Heart right ventricle (tissue), 16 donors: ENCODE measurements at regions not wholly inside any gene's neighbourhood (a gene's known extent, or its start where the extent isn't known, plus 50 kb on each side); places are given as distances from the start of the nearest gene placed in this dataset.

Experiments
- ATAC-seq, 8 donors: fragments of 200-7000 bp; cut with Tn5 transposase; one replicate each; pipeline ENCODE4 v1.9.1; 2020; ENCODE audit warnings: mild to moderate bottlenecking in 8 of 8, moderate library complexity in 8 of 8, moderate number of reproducible peaks in 1 of 8
- DNase-seq, 2 donors: peaks; one replicate each; pipeline ENCODE4 v3.0.0-alpha.2; 2020
- H3K27ac ChIP-seq, 10 donors: fragments of 200-600 bp; sonication (generic) in 2 of 10; one replicate each; pipeline versions ENCODE4 v1.5.0 to v1.8.0; 2020 to 2022; ENCODE audit warnings: mild to moderate bottlenecking in 3 of 10
- H3K27me3 ChIP-seq, 7 donors: fragments of 200-600 bp; one replicate each; pipeline ENCODE4 v1.8.0; 2021 to 2022; ENCODE audit warnings: mild to moderate bottlenecking in 2 of 7
- H3K36me3 ChIP-seq, 9 donors: fragments of 200-600 bp; sonication (generic) in 1 of 9; one replicate each; pipeline versions ENCODE4 v1.5.0 to v1.8.0; 2020 to 2022; ENCODE audit warnings: mild to moderate bottlenecking in 2 of 9
- H3K4me1 ChIP-seq, 9 donors: fragments of 200-600 bp; sonication (generic) in 1 of 9; one replicate each; pipeline versions ENCODE4 v1.5.0 to v1.8.0; 2020 to 2022; ENCODE audit warnings: mild to moderate bottlenecking in 4 of 9
- H3K4me3 ChIP-seq, 10 donors: fragments of 200-600 bp; sonication (generic) in 2 of 10; one replicate each; pipeline versions ENCODE4 v1.5.0 to v1.8.0; 2020 to 2022; ENCODE audit warnings: mild to moderate bottlenecking in 7 of 10, moderate library complexity in 2 of 10
- H3K9me3 ChIP-seq, 11 donors: fragments of 200-600 bp in 10 of 11; sonication (generic) in 2 of 11; one replicate each; pipeline versions ENCODE4 v1.5.0 to v1.8.0; 2013 to 2022; ENCODE audit warnings: mild to moderate bottlenecking in 2 of 11, control low read depth in 1 of 11, moderate library complexity in 1 of 11
- WGBS, 2 donors: extraction: QIAGEN DNeasy Blood & Tissue Kit; methylation state at CpG; one replicate each; pipeline ENCODE4 v1.1.7; 2013; ENCODE audit warnings: inconsistent platforms in 1 of 2; 5-methylcytosine and 5-hydroxymethylcytosine counted together
- intact Hi-C, 10 donors: fragments of 100-400 bp; cut with DNase I; formaldehyde crosslinking; loops; one replicate each; pipeline versions ENCODE4 v1.11.1 to v1.14.2; 2022
- TF ChIP-seq, protein P1 (sequence below), 9 donors: fragments of 200-600 bp; sonication (generic) in 2 of 9; IDR thresholded peaks; one replicate each; pipeline versions ENCODE4 v1.5.0 to v1.8.0; 2021 to 2022; ENCODE audit warnings: antibody characterized with exemption in 9 of 9, mild to moderate bottlenecking in 5 of 9, moderate library complexity in 1 of 9
- donor health status: Arrhythmogenic right ventricular cardiomyopathy.
- donor health status: ischemic (EF 13 %, LVEDD 7.1; RV severe dilation, severe dysfunction).
- donor health status: healthy with polysubstance abuse.
- donor health status: DM: no; HTN: yes; CAD: no.
- donor health status: DM: no; HTN: no; CAD: no.
- donor health status: ischemic (EF 25% LVEDD 6.9; RV normal size, moderate dysfunction).
- donor health status: ischemic (EF 25% LVEDD 5.7; RV mildly dilated, moderate dysfunction).
- donor health status: healthy.
- donor health status: DM: yes; HTN: yes; CAD: no.
- donor health status: Ischemic cardiomyopathy.
- donor health status: ischemic (EF 35%, LVEDD 5.7; RV mildly dilated, moderate dysfunction).
- donor health status: nonischemic (EF 11% LVEDD 7.7; RV severe dilation, severe dysfunction).
- donor health status: DM: yes; HTN: yes; CAD: no.
- donor health status: PGD.
- donor health status: ischemic (EF 29% LVEDD 5.4; RV normal size, mild dysfunction).
- donor health status: nonischemic (EF 23%, LVEDD 6.1; RV moderate dilation, normal function).

DNA sequence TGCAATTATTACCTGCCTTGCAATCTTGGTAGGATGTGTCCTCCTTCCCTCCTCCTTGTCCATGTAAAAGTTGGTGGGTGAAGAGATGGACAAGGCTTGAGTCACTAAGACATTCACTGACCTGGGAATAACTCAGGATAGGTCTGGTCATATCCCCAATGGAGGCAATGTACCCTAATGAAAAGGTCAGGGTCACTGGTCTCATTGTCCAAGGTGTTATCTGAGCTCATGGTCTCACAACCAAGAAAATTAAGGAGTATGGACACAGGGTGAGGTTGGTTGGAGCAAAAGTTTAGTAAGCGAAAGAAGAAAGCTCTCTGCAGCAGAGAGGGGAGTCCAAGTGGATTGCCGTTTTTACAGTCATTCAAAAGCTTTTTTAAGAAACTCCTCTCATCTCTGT lies 179.0 kb downstream of the SNRPN start:
- WGBS, 2 donors, result 39 to 48% methylated on average over 2 of the region's 2 CpGs

DNA sequence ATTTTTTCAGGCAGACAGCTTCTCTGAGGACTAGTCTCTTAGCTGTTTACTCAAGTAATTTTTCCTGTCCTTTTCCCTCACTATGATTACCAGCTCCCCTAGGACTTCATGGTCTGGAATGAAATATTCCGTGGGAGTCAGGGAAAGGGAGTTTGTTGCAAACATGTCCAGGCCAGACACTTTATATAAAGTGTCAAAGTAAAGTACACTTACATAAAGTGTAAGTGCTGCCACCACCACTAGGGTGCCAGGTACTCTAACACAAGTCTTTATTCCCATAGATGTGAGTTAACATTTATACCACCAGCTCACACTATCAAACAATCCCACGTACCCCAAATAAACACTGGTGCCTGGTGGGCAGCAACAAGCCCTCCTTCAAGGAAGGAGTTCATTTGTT lies 179.8 kb downstream of the SNRPN start:
- no peak overlapping the region for H3K4me3 ChIP-seq
- no peaks in the 10 kb centered on the region for H3K27me3 ChIP-seq
- H3K36me3 ChIP-seq, result no peaks in the 10 kb centered on the region
- intact Hi-C loops, result no loop called here
- 30 to 37% methylated on average over 2 of the region's 2 CpGs for WGBS, 2 donors
- DNase-seq (no peak), ATAC-seq (peak in 5 of 8 donors; percentile 5 to 57 (median 38))
- TF ChIP-seq, protein P1, sequence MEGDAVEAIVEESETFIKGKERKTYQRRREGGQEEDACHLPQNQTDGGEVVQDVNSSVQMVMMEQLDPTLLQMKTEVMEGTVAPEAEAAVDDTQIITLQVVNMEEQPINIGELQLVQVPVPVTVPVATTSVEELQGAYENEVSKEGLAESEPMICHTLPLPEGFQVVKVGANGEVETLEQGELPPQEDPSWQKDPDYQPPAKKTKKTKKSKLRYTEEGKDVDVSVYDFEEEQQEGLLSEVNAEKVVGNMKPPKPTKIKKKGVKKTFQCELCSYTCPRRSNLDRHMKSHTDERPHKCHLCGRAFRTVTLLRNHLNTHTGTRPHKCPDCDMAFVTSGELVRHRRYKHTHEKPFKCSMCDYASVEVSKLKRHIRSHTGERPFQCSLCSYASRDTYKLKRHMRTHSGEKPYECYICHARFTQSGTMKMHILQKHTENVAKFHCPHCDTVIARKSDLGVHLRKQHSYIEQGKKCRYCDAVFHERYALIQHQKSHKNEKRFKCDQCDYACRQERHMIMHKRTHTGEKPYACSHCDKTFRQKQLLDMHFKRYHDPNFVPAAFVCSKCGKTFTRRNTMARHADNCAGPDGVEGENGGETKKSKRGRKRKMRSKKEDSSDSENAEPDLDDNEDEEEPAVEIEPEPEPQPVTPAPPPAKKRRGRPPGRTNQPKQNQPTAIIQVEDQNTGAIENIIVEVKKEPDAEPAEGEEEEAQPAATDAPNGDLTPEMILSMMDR (IDR thresholded peaks at IDR 0.05), result peak in 5 of 9 donors; percentile 7 to 25 (median 15)
- H3K27ac ChIP-seq, result peak overlapping the region in 2 of 10 donors; percentile 3 to 7
- H3K4me1 ChIP-seq, result peaks cover 0 to 5% (median 0%) of the 10 kb centered on the region in 9 donors
- peaks cover 0 to 81% (median 7%) of the 10 kb centered on the region in 11 donors for H3K9me3 ChIP-seq

More for the DNA sequence above, 179.0 kb downstream of the SNRPN start:
- ATAC-seq (peak in 5 of 8 donors; percentile 4 to 40 (median 11)), DNase-seq (no peak)
- peaks cover 0 to 5% (median 0%) of the 10 kb centered on the region in 9 donors for H3K4me1 ChIP-seq
- peak overlapping the region in 2 of 10 donors; percentile 3 to 7 for H3K27ac ChIP-seq
- intact Hi-C loops, result no loop called here
- no peaks in the 10 kb centered on the region for H3K27me3 ChIP-seq
- TF ChIP-seq, protein P1 (IDR thresholded peaks at IDR 0.05), result no peak
- no peaks in the 10 kb centered on the region for H3K36me3 ChIP-seq
- H3K9me3 ChIP-seq, result peaks cover 0 to 81% (median 11%) of the 10 kb centered on the region in 11 donors
- H3K4me3 ChIP-seq, result no peak overlapping the region

DNA sequence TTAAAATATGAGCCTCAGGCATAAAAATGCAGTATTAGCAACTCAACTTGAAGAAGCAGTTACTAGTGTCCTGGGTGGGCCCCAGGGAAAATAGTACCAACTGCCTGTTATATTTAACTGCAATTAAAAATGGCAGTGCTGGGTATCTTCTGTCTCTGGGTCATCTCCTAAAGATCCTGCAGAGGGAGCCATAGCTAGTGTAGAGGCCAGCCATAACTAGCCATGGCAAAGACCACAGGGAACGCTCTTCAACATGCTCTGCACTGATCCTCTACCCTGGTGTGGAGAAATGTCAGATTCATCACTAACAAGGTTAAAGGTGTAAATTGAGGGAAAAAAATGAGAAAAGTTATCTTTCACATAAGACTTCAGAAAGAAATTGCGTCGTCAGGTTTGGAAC lies 181.3 kb downstream of the SNRPN start:
- DNase-seq (no peak), ATAC-seq (peak in 6 of 8 donors; percentile 43 to 73 (median 56))
- Histone ChIP-seq H3K9me3 (peaks cover 0 to 88% (median 3%) of the 10 kb centered on the region in 11 donors), H3K27ac (no peak overlapping the region), H3K36me3 (no peaks in the 10 kb centered on the region), H3K4me3 (no peak overlapping the region), H3K27me3 (no peaks in the 10 kb centered on the region), H3K4me1 (peaks cover 0 to 5% (median 0%) of the 10 kb centered on the region in 9 donors)
- WGBS, 2 donors, result 75 to 81% methylated on average over 3 of the region's 3 CpGs
- TF ChIP-seq, protein P1 (IDR thresholded peaks at IDR 0.05), result peak in 7 of 9 donors; percentile 24 to 44 (median 39)
- intact Hi-C loops, result loop anchor here in 1 of 10 donors (5.0 kb wide), 1 partner anchor 361 kb away; no protein-coding TSS in a partner anchor

DNA sequence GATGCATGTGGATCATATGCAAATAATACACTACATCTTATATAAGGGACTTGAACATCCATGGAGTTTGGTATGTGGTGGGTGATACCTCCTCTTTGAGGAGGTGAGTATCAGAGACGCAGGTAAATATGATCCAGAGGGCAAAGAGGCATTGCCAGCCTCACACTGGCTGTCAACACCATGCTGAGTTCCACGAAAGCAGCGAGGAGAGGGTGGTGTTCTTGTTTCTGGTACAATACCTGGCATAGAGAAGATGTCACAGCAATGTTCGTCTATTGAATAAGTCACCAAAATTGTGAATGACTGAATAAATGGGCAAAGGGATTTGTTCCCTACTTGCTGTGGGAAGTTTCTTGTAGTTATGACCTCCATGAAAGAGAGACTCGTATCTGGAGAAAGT lies 182.2 kb downstream of the SNRPN start:
- no peak overlapping the region for H3K4me3 ChIP-seq
- no peaks in the 10 kb centered on the region for H3K27me3 ChIP-seq
- H3K36me3 ChIP-seq, result no peaks in the 10 kb centered on the region
- no peak overlapping the region for H3K27ac ChIP-seq
- H3K4me1 ChIP-seq, result peaks cover 0 to 5% (median 0%) of the 10 kb centered on the region in 9 donors
- intact Hi-C loops, result loop anchor here in 1 of 10 donors (5.0 kb wide), 1 partner anchor 360 kb away; no protein-coding TSS in a partner anchor
- WGBS, 2 donors, result 50 to 61% methylated on average over 5 of the region's 5 CpGs
- TF ChIP-seq, protein P1 (IDR thresholded peaks at IDR 0.05), result no peak
- ATAC-seq (no peak), DNase-seq (no peak)
- H3K9me3 ChIP-seq, result peaks cover 0 to 87% (median 3%) of the 10 kb centered on the region in 11 donors
